ENCODE measurements at regions not wholly inside any gene's neighbourhood (a gene's known extent, or its start where the extent isn't known, plus 50 kb on each side); places are given as distances from the start of the nearest gene placed in this dataset.
"Not testable (repeated sequence)": the region's sequence is repeated elsewhere in the genome, so short reads cannot be mapped to it uniquely, and the experiment has no call there.

GRCh38 chr3:145483992-145484391, 677.0 kb downstream of the PLOD2 start:
- H3K27ac Mint-ChIP-seq (ENCODE audit: unreplicated experiment): no peak overlapping the region
- BruUV-seq (replicated peaks): no TSS peak
- CTCF ChIA-PET: no interaction called here
- H3K27me3 Mint-ChIP-seq (ENCODE audit: unreplicated experiment): no peaks in the 10 kb centered on the region
- H3K36me3 Mint-ChIP-seq (ENCODE audit: insufficient read depth, unreplicated experiment): no peaks in the 10 kb centered on the region
- H3K4me3 Mint-ChIP-seq (ENCODE audit: low read depth, unreplicated experiment): no peak overlapping the region
- no peaks in the 10 kb centered on the region for H3K9me3 Mint-ChIP-seq (ENCODE audit: low read depth, unreplicated experiment)
- H3K4me1 Mint-ChIP-seq (ENCODE audit: low read depth, unreplicated experiment): no peaks in the 10 kb centered on the region
- intact Hi-C loops (cut with micrococcal nuclease; ENCODE audit: unreplicated experiment): no loop called here
- TF ChIP-seq CTCF (IDR thresholded peaks at IDR 0.05; ENCODE audit: unreplicated experiment): no peak
- no peak for DNase-seq

DNA sequence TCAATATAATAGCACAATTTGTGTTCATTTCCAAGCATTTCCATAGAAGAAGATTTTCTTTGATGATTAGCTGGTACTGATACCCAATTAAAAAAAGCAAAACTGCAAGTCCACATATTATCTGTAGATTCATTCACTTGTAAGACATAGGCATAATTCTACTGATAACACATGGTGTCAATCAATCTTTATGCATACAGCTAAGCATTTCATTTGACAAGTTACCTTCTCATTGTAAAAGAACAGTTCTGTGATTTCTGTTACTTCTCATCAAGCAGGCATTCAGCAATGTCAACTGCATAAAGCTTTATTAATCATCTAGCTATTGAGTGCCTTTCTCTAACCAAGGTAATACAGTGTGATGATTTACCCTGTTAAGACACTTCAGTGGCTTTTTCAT, 672.0 kb downstream of the PLOD2 start:
- intact Hi-C loops (cut with micrococcal nuclease; ENCODE audit: unreplicated experiment): no loop called here
- Mint-ChIP-seq H3K27me3 (ENCODE audit: unreplicated experiment) (no peaks in the 10 kb centered on the region), H3K27ac (ENCODE audit: unreplicated experiment) (no peak overlapping the region), H3K4me3 (ENCODE audit: low read depth, unreplicated experiment) (no peak overlapping the region), H3K4me1 (ENCODE audit: low read depth, unreplicated experiment) (no peaks in the 10 kb centered on the region), H3K9me3 (ENCODE audit: low read depth, unreplicated experiment) (no peaks in the 10 kb centered on the region), H3K36me3 (ENCODE audit: insufficient read depth, unreplicated experiment) (no peaks in the 10 kb centered on the region)
- CTCF ChIA-PET: interaction anchor here (0.6 kb wide), 2 partner anchors 1186 to 1380 kb away, joined by 3 to 4 read pairs; no protein-coding TSS in a partner anchor
- no TSS peak for BruUV-seq (replicated peaks)
- no peak for DNase-seq
- TF ChIP-seq CTCF (IDR thresholded peaks at IDR 0.05; ENCODE audit: unreplicated experiment): no peak

DNA sequence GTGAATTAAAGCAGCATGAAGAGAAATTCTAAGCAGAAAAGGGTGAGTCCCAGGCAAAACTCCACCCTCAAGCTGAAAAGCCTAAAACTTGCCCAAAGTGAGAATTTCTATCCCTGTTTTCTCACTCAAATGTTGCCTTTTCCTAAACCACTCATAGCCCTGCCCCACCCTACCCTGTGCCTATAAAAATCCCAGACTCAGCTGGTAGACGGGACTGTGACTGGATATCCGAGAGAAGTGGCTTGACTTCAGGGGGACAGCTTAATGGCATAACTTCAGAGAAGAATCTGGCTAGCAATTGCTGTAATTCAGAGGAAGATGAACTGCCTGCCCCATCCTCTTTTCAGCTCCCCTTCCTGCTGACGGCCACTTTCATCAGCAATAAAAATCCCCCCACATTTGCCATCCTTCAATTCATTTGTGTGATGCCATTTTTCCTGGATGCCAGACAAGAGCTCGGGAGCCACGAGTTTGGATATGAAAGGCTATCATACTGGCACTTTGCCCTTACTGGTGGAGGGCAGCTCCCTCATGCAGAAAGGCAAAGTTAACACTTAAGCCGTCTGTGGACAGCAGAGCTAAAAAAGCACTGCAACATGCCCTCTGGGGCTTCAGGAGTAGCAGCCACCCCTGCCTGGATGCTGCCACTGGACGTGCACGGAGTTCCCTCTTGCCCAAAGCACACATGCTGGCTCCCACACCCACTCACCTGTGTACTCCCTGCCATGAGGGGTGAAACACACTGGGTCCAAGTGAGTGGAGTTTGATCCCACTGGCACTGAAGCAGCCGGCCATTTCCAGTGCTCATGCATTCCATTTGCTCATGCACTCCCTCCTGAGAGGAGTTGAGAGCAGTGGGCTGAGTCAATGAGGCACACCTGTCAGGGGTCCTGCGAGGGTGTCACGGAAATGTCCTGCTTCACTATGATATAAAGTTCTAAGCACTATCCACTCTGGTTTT, 670.6 kb downstream of the PLOD2 start:
- DNase-seq: no peak
- intact Hi-C loops (cut with micrococcal nuclease; ENCODE audit: unreplicated experiment): no loop called here
- no peaks in the 10 kb centered on the region for H3K27me3 Mint-ChIP-seq (ENCODE audit: unreplicated experiment)
- no peak overlapping the region for H3K4me3 Mint-ChIP-seq (ENCODE audit: low read depth, unreplicated experiment)
- CTCF ChIA-PET: no interaction called here
- no peak for TF ChIP-seq CTCF (IDR thresholded peaks at IDR 0.05; ENCODE audit: unreplicated experiment)
- H3K36me3 Mint-ChIP-seq (ENCODE audit: insufficient read depth, unreplicated experiment): no peaks in the 10 kb centered on the region
- H3K4me1 Mint-ChIP-seq (ENCODE audit: low read depth, unreplicated experiment): no peaks in the 10 kb centered on the region
- no peak overlapping the region for H3K27ac Mint-ChIP-seq (ENCODE audit: unreplicated experiment)
- H3K9me3 Mint-ChIP-seq (ENCODE audit: low read depth, unreplicated experiment): no peaks in the 10 kb centered on the region
- no TSS peak for BruUV-seq (replicated peaks)

DNA sequence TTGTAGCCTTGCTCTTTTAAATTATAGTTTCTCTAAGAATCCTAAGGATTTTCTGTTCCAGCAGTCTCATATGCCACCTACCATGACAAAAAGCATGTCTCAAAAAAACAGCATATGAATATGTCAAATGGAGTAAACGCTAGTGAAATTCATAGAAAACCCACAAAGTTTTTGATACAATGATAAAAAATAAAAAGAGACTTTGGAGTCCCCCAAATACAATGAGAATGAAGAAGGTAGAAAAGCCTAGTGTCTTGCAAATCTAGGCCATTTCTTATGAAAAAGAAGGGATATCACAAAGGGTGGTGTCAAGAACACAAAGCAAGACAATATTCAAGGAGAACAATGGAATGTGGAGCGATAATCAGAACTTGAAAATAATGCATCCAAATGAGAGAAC, 668.5 kb downstream of the PLOD2 start:
- no peak for TF ChIP-seq CTCF (IDR thresholded peaks at IDR 0.05; ENCODE audit: unreplicated experiment)
- H3K4me3 Mint-ChIP-seq (ENCODE audit: low read depth, unreplicated experiment): no peak overlapping the region
- H3K4me1 Mint-ChIP-seq (ENCODE audit: low read depth, unreplicated experiment): peaks cover 10% of the 10 kb centered on the region
- H3K27me3 Mint-ChIP-seq (ENCODE audit: unreplicated experiment): no peaks in the 10 kb centered on the region
- CTCF ChIA-PET: no interaction called here
- H3K9me3 Mint-ChIP-seq (ENCODE audit: low read depth, unreplicated experiment): no peaks in the 10 kb centered on the region
- H3K36me3 Mint-ChIP-seq (ENCODE audit: insufficient read depth, unreplicated experiment): no peaks in the 10 kb centered on the region
- no TSS peak for BruUV-seq (replicated peaks)
- intact Hi-C loops (cut with micrococcal nuclease; ENCODE audit: unreplicated experiment): no loop called here
- no peak for DNase-seq
- H3K27ac Mint-ChIP-seq (ENCODE audit: unreplicated experiment): no peak overlapping the region

DNA sequence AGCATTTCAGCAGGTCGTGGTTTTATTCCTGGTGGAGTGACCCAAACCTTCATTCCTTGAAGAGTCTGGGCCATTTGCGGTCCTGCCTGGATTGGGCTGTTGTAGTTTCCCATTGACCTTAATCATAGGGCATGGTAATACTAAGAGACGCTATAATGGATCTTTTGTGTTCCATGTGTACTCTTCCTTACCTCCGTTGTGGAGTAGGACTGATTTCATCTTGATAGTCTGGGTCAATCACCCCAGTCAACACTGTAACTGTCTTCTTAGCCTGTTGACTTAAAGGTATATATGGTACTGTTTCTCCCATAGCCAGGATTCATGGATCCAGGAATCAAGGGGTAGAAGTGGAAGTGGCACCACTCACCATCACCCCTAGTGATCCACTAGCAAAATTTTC, 643.6 kb downstream of the PLOD2 start:
- H3K36me3 Mint-ChIP-seq (ENCODE audit: insufficient read depth, unreplicated experiment); H3K9me3 Mint-ChIP-seq (ENCODE audit: low read depth, unreplicated experiment); H3K4me3 Mint-ChIP-seq (ENCODE audit: low read depth, unreplicated experiment); H3K4me1 Mint-ChIP-seq (ENCODE audit: low read depth, unreplicated experiment); H3K27ac Mint-ChIP-seq (ENCODE audit: unreplicated experiment); CTCF ChIA-PET; DNase-seq; BruUV-seq (replicated peaks); intact Hi-C loops (cut with micrococcal nuclease; ENCODE audit: unreplicated experiment); H3K27me3 Mint-ChIP-seq (ENCODE audit: unreplicated experiment): not testable (repeated sequence)

Data from Calu3 (cell line).